GM12873 (cell line): ENCODE measurements at regions not wholly inside any gene's neighbourhood (a gene's known extent, or its start where the extent isn't known, plus 50 kb on each side); places are given as distances from the start of the nearest gene placed in this dataset.

ENCODE experiments used
- TF ChIP-seq, protein P1 (sequence below): IDR thresholded peaks from 2 replicates; pipeline ENCODE4 v1.5.1; 2012; ENCODE audit warnings: low read depth, mild to moderate bottlenecking, moderate library complexity, low read length, control low read depth; ENCODE audit not compliant: insufficient read depth; ENCODE audit errors: missing control alignments

DNA sequence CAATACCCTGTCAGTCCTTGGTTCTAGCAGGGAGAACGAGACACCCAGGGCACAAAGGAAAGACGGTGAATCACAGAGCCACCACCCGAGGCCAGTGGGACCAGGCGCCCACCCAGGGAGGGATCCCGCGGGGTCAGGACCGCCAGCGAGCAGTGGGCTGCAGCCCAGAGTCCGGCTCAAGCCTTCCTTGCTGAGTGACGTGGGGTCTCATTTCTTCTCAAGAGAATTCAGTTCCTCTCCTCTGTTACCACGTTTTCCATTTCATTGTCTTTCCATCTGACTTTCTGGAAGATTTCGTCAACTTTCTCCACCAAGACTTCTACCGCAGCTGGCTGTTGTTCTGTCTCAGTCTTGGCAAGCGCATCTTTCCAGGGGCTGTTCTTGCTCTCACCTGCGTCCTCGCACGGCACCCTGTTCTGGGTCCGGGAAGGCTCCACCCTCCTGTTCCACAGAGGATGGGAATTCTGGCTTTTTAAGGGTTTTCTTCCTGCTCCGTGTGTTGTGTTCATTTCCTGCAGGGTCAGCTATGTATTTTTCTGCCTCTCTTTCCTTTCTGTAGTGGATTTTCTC, 248.6 kb downstream of the NDUFA10 start:
- TF ChIP-seq, protein P1, sequence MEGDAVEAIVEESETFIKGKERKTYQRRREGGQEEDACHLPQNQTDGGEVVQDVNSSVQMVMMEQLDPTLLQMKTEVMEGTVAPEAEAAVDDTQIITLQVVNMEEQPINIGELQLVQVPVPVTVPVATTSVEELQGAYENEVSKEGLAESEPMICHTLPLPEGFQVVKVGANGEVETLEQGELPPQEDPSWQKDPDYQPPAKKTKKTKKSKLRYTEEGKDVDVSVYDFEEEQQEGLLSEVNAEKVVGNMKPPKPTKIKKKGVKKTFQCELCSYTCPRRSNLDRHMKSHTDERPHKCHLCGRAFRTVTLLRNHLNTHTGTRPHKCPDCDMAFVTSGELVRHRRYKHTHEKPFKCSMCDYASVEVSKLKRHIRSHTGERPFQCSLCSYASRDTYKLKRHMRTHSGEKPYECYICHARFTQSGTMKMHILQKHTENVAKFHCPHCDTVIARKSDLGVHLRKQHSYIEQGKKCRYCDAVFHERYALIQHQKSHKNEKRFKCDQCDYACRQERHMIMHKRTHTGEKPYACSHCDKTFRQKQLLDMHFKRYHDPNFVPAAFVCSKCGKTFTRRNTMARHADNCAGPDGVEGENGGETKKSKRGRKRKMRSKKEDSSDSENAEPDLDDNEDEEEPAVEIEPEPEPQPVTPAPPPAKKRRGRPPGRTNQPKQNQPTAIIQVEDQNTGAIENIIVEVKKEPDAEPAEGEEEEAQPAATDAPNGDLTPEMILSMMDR = no peak

GRCh38 chr2:239775623-239776435, 249.3 kb downstream of the NDUFA10 start:
- TF ChIP-seq, protein P1 = no peak

DNA sequence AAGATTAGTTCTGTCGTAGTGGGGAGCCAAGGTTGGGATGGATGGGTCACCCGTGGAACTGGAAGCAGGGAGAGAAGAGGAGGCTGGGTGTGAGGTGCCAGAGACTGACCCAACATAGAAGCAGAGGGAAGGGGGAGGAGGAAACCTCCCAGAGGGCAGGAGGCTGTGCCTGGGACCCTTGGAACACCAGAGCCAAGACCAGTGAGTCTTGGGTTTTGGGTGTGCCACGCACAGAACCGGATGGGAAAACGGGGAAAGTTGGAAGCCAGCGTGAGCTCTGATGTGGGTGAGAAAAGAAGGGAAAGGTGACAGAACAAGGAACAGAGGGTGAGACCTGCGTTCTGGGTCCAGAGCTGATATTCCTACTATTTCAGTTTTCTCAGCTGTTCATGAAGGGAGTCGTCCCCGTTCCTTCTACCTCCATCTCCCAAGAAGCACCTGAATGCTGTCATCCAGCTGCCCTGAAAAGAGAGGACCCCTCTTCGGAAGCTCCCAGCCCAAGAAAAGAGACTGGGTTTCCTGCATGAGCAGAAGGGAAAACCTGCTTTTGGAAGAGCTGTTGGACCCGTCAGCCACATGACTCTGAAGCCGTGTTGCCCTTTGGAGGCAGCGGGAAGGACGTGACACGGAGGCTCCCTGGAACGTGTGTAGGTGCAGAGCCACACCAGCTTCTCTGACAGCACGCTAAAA, 250.1 kb downstream of the NDUFA10 start:
- TF ChIP-seq, protein P1 = no peak

DNA sequence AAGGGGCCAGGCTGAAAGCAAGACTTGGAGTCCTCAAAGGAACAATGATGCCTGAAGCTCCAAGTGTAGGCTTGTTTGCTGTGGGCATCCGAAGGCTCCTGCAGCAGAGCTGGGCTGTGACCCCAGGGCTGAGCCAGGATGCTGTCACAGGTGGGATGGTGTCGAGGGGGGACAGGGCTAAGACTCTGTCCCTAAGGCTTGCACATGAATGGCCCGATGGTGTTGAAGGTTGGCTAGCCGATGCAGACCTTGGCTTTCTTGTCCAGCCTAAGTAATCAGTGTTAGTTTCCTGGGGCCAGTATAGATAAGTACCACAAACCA, 251.0 kb downstream of the NDUFA10 start:
- TF ChIP-seq, protein P1 = no peak

DNA sequence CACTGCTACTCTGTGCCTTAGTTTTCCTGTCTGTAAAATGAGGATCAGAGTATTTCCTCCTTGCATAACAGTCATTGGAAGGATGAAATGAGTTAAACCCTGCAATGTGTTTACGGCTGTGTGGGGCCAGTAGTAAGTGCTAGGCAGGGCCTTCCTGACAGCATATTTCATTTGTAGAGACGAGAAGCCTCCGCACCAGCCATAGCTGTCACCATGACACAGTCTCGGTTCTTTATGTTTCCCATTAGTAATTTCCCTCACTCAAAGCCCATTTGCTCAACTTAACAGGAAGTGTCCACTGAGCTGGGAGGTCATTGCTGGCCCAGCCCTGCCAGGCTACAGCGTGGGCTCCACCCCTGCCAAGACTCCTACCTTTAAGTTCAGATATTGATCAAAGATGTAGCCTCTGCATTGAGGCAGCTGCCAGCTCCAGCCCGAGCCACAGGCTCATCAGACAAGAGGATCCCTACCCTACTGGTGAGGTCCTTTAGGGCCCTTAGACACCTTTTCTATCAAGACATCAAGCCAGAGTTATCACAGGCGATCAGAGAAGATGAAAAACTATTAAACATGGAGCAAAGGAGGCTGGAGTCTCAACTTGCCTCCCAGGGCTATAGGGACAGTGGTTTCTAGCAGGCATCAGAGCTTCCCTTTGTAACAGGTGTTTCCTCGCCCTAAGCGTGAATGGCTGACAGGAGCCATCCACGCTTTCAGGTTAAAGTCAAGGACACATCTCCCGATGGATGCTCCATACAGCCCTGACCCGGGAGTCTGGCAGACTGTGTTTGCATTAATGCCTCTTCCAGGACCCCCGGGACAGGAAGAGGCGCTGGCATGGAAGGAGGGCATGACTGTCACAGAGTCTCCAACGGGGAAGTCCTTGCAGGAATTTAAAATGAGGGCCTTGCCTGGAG, 251.7 kb downstream of the NDUFA10 start:
- TF ChIP-seq, protein P1 = no peak

GRCh38 chr2:239772721-239773120, 252.4 kb downstream of the NDUFA10 start:
- TF ChIP-seq, protein P1 = no peak
